GM21360 (cell line): ENCODE measurements at regions not wholly inside any gene's neighbourhood (a gene's known extent, or its start where the extent isn't known, plus 50 kb on each side); places are given as distances from the start of the nearest gene placed in this dataset.
A peak's percentile ranks its signal among the peaks of the same experiment; 100 is the strongest.
"Not testable (repeated sequence)": the region's sequence is repeated elsewhere in the genome, so short reads cannot be mapped to it uniquely, and the experiment has no call there.

Experiments used
- ATAC-seq: cut with Tn5 transposase; IDR thresholded peaks from one replicate; pipeline ENCODE4 v1.9.1; 2021; ENCODE audit warnings: mild to moderate bottlenecking, moderate library complexity; ENCODE audit not compliant: unreplicated experiment

- no peak for ATAC-seq
Observed at GRCh38 chr21:14058566-14058965, 152.2 kb downstream of the LIPI start.

GRCh38 chr21:14057841-14058481, 152.8 kb downstream of the LIPI start:
- ATAC-seq, result not testable (repeated sequence)

- no peak for ATAC-seq
Observed at GRCh38 chr21:14057313-14057712, 153.4 kb downstream of the LIPI start.

GRCh38 chr21:14056771-14057191, 154.0 kb downstream of the LIPI start:
- no peak for ATAC-seq

GRCh38 chr21:14055746-14056515, 154.8 kb downstream of the LIPI start:
- not testable (repeated sequence) for ATAC-seq

GRCh38 chr21:14054682-14055081, 156.1 kb downstream of the LIPI start:
- no peak for ATAC-seq

GRCh38 chr21:14050121-14050520, 160.6 kb downstream of the LIPI start:
- no peak for ATAC-seq

GRCh38 chr21:14046401-14046800, 164.4 kb downstream of the LIPI start:
- no peak for ATAC-seq

GRCh38 chr21:14040386-14040785, 170.4 kb downstream of the LIPI start:
- ATAC-seq, result no peak

- ATAC-seq, result not testable (repeated sequence)
Observed at GRCh38 chr21:14028619-14029018, 182.1 kb downstream of the LIPI start.

- peak; percentile 99 for ATAC-seq
Observed at GRCh38 chr21:14027235-14027869, 183.4 kb downstream of the LIPI start.

- peak; percentile 73 for ATAC-seq
Observed at GRCh38 chr21:14020108-14020507, 190.6 kb downstream of the LIPI start.

GRCh38 chr21:14015841-14016240, 194.9 kb downstream of the LIPI start:
- not testable (repeated sequence) for ATAC-seq

- ATAC-seq, result not testable (repeated sequence)
Observed at GRCh38 chr21:14013623-14014498, 196.9 kb downstream of the LIPI start.

- no peak for ATAC-seq
Observed at GRCh38 chr21:14013056-14013603, 197.6 kb downstream of the LIPI start.

- no peak for ATAC-seq
Observed at GRCh38 chr21:14012409-14012808, 198.3 kb downstream of the LIPI start.

GRCh38 chr21:14011751-14012150, 199.0 kb downstream of the LIPI start:
- not testable (repeated sequence) for ATAC-seq

GRCh38 chr21:14011149-14011548, 199.6 kb downstream of the LIPI start:
- not testable (repeated sequence) for ATAC-seq

- ATAC-seq, result no peak
Observed at GRCh38 chr21:14010729-14011128, 200.0 kb downstream of the LIPI start.

- not testable (repeated sequence) for ATAC-seq
Observed at GRCh38 chr21:14009990-14010389, 200.8 kb downstream of the LIPI start.
